IMR-90 (cell line): ENCODE measurements at regions not wholly inside any gene's neighbourhood (a gene's known extent, or its start where the extent isn't known, plus 50 kb on each side); places are given as distances from the start of the nearest gene placed in this dataset.

ENCODE experiments used
- BHLHE40 ChIP-seq: fragments of 150-350 bp; IDR thresholded peaks from 2 replicates; pipeline ENCODE4 v1.6.1; 2016; ENCODE audit warnings: mild to moderate bottlenecking, low read depth, low read length
- CTCF ChIP-seq: conservative IDR thresholded peaks from 2 replicates; pipeline ENCODE4 v1.5.1; 2012; ENCODE audit warnings: mild to moderate bottlenecking, low read depth, low read length, improper control_type of control experiment
- USF2 ChIP-seq: fragments of 150-350 bp; IDR thresholded peaks from 2 replicates; pipeline ENCODE4 v1.6.1; 2017; ENCODE audit warnings: mild to moderate bottlenecking, antibody characterized with exemption, low read length, low read depth

GRCh38 chr10:22770270-22770669, 55.9 kb upstream of the PIP4K2A start:
- TF ChIP-seq BHLHE40 (no peak), CTCF (no peak), USF2 (no peak)
